Small intestine (tissue), 7 donors: ENCODE measurements at regions not wholly inside any gene's neighbourhood (a gene's known extent, or its start where the extent isn't known, plus 50 kb on each side); places are given as distances from the start of the nearest gene placed in this dataset.
"Not testable (repeated sequence)": the region's sequence is repeated elsewhere in the genome, so short reads cannot be mapped to it uniquely, and the experiment has no call there.

Experiments used
- DNase-seq, 2 donors: peaks; one replicate each; pipeline versions ENCODE4 v3.0.0 to v3.0.0-alpha.2; 2013
- FAIRE-seq: peaks from 2 replicates; lab custom pipeline; 2012; peaks lifted over from hg19 to GRCh38; lab: Jason Lieb, UNC
- H3K27ac ChIP-seq, 3 donors: one replicate each; pipeline ENCODE4 v1.5.1; 2013; ENCODE audit warnings: low read length in 2 of 3, mild to moderate bottlenecking in 2 of 3, control low read depth in 1 of 3, inconsistent platforms in 1 of 3, low read depth in 1 of 3, moderate library complexity in 1 of 3
- H3K27me3 ChIP-seq, 3 donors: one replicate each; pipeline ENCODE4 v1.6.1; 2013; ENCODE audit warnings: low read length in 3 of 3, inconsistent platforms in 1 of 3; ENCODE audit not compliant: control insufficient read depth in 3 of 3, insufficient read depth in 3 of 3
- H3K36me3 ChIP-seq, 3 donors: one replicate each; pipeline ENCODE4 v1.6.1; 2013; ENCODE audit warnings: low read length in 3 of 3, inconsistent platforms in 1 of 3, low read depth in 1 of 3, mild to moderate bottlenecking in 1 of 3, moderate library complexity in 1 of 3; ENCODE audit not compliant: control insufficient read depth in 3 of 3, insufficient read depth in 2 of 3
- H3K4me1 ChIP-seq, 3 donors: one replicate each; pipeline ENCODE4 v1.6.1; 2013; ENCODE audit warnings: low read length in 2 of 3, inconsistent platforms in 1 of 3, low read depth in 1 of 3, mild to moderate bottlenecking in 1 of 3, moderate library complexity in 1 of 3; ENCODE audit not compliant: control insufficient read depth in 3 of 3, insufficient read depth in 2 of 3
- H3K4me3 ChIP-seq, 3 donors: one replicate each; pipeline ENCODE4 v1.5.1; 2013; ENCODE audit warnings: low read length in 3 of 3, control low read depth in 1 of 3, inconsistent platforms in 1 of 3, low read depth in 1 of 3, mild to moderate bottlenecking in 1 of 3, moderate library complexity in 1 of 3
- H3K9me3 ChIP-seq, 2 donors: one replicate each; pipeline ENCODE4 v1.6.1; 2013; ENCODE audit warnings: low read depth in 1 of 2, low read length in 1 of 2; ENCODE audit not compliant: control insufficient read depth in 2 of 2, insufficient read depth in 1 of 2
- whole genome bisulfite sequencing, 3 donors: extraction: QIAGEN DNeasy Blood & Tissue Kit; methylation state at CpG; one replicate each; pipeline ENCODE4 v1.1.7; 2013; 5-methylcytosine and 5-hydroxymethylcytosine counted together
- donor health status: healthy with polysubstance abuse.
- donor health status: control.
- donor health status: control.
- donor health status: Bipolar disorder and iron deficiency.
- donor health status: healthy.

DNA sequence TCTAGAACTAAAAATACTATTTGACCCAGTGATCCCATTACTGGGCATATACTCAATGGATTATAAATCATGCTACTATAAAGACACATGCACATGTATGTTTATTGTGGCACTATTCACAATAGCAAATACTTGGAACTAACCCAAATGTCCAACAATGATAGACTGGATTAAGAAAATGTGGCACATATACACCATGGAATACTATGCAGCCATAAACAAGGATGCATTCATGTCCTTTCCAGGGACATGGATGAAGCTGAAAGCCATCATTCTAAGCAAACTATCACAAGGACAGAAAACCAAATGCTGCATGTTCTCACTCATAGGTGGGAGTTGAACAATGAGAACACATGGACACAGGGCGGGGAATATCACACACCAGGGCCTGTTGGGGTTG, 1039.0 kb downstream of the NR2F1-AS1 start:
- DNase-seq, H3K4me1 ChIP-seq, FAIRE-seq, H3K9me3 ChIP-seq, H3K4me3 ChIP-seq, H3K27ac ChIP-seq, H3K27me3 ChIP-seq, H3K36me3 ChIP-seq: not testable (repeated sequence)
- WGBS, 3 donors = 83 to 95% (median 89%) methylated on average over 1 of the region's 1 CpG

DNA sequence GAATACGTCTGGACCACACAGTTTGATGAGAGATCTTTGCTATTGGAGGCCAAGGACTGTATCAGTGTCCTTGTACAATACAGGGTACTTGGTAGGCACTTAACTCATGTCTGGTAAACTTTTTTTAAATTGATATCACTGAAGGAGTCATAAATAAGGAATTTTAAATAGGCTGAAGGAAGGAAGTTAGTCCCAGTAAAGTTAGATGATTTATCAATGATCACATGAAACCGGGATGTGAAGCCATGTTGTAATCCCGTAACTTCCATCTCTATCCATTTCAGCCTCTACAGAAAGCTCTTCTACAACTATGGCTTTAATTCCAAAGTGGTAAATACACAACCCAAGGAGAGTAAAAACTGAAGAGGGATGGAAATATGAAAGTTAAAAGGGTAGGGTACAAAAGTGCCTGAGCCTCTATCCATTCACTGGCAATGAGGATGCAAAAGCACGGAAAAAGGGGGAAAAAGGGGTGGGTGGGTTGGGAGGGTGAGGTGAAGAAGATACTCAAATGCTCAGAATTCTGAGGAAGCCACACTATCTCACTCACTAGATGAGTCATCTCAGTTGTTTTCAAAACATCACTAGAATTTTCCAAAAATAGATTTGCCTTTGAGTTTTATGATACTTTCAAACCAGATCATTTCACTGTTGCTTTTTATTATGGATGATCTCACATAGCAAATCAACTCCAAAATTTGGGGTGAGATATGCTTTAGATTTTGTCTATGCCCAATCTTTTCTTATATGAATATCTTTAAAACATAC, 1053.5 kb downstream of the NR2F1-AS1 start:
- Histone ChIP-seq H3K27me3 (no peaks in the 10 kb centered on the region), H3K4me3 (no peak overlapping the region), H3K36me3 (no peaks in the 10 kb centered on the region), H3K9me3 (no peaks in the 10 kb centered on the region), H3K4me1 (no peaks in the 10 kb centered on the region), H3K27ac (no peak overlapping the region)
- FAIRE-seq = no peak
- DNase-seq = no peak
- WGBS, 3 donors = 73 to 83% (median 76%) methylated on average over 4 of the region's 4 CpGs

DNA sequence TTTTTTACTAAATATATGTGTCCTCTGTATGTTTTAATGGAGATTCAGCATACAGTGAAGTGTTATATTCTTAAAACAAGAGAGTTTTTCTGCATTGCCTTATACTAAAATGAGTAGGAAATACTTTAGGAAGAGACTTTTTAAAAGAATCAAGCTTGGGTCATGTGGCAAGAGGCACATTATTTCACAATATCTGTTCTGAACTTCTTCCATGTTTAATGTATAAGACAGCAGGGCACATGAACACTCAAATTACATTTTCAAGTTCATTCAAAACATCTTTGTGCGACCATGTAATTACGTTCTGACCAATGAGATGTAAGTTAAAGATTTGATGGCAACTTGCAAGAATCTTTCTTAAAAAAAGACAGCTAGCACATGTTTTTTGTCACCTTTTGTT, 1055.9 kb downstream of the NR2F1-AS1 start:
- Histone ChIP-seq H3K4me3 (no peak overlapping the region), H3K27ac (no peak overlapping the region), H3K9me3 (no peaks in the 10 kb centered on the region), H3K27me3 (no peaks in the 10 kb centered on the region), H3K4me1 (no peaks in the 10 kb centered on the region), H3K36me3 (no peaks in the 10 kb centered on the region)
- FAIRE-seq (no peak), DNase-seq (no peak)
- WGBS, 3 donors = 81 to 88% (median 86%) methylated on average over 2 of the region's 2 CpGs

DNA sequence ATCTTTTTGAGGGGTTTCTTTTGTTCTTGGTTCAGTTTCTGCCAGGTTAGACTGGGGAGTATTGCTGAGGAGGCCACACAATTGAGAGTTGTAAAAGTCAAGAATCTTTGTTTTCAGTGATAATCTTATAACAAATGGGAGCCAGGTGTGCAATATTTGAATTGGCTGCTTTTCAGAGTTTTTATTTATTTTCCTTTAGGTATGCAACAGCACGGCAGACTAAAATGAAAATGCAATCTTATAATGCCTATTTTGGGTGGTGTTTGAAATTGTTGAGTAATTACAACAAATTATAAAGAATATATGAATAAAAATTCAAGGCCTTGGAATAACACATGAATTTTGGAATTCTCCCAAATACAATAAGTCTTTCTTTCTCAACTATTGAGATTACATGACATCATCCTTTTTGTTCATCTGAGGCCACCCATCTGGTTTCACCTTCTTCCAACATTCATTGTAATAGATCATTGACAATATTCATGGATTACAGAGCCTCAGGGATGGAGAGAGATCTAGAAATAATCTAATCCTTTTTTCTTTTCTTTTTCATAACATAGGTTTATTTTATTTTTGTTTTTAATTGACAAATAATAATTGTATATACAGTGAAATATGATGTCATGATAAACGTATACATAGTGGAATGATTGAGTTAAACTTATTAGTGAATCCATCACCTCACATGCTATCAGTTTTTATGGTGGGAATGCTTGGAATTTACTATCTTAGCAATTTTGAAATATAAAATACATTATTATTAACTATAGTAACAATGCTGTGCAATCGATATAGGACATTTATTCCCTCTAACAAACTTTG, 1061.0 kb downstream of the NR2F1-AS1 start:
- H3K4me1 ChIP-seq = no peaks in the 10 kb centered on the region
- FAIRE-seq (no peak), DNase-seq (no peak)
- H3K9me3 ChIP-seq = no peaks in the 10 kb centered on the region
- no peak overlapping the region for H3K27ac ChIP-seq
- no peaks in the 10 kb centered on the region for H3K27me3 ChIP-seq
- 52 to 73% (median 56%) methylated on average over 3 of the region's 3 CpGs for WGBS, 3 donors
- no peak overlapping the region for H3K4me3 ChIP-seq
- H3K36me3 ChIP-seq = no peaks in the 10 kb centered on the region

DNA sequence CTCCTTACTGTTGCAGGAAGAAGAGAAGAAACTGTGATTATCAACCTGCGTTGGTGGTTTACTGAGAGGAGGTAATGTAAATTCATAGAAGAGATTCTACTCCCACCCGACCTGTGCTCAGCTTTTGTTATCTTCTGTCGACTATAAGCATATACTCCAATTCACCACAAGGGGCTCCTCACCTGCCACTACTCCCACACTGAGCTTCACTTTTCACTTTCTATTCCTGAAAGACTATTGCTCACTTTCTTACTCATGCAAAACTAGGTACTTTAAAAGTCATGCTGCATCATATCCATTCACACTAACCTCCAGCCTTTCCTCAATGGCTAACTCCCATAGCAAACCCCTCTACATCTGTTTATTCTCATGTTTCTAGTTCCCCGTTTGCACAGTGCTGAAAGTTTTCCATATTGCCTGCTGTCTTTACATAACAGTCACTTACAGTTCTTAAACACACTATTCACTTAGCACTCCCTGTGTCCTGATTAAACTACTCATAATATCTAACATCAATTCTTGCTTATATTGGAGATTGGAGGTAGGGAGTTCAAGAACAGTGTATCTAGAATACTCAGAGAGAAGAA, 1062.6 kb downstream of the NR2F1-AS1 start:
- Histone ChIP-seq H3K27ac (no peak overlapping the region), H3K27me3 (no peaks in the 10 kb centered on the region), H3K9me3 (peaks cover 0 to 2% of the 10 kb centered on the region in 2 donors), H3K4me1 (no peaks in the 10 kb centered on the region), H3K4me3 (no peak overlapping the region), H3K36me3 (no peaks in the 10 kb centered on the region)
- FAIRE-seq (no peak), DNase-seq (peak; percentile 4 to 23)
- WGBS, 3 donors = 24 to 28% (median 28%) methylated on average over 4 of the region's 4 CpGs

DNA sequence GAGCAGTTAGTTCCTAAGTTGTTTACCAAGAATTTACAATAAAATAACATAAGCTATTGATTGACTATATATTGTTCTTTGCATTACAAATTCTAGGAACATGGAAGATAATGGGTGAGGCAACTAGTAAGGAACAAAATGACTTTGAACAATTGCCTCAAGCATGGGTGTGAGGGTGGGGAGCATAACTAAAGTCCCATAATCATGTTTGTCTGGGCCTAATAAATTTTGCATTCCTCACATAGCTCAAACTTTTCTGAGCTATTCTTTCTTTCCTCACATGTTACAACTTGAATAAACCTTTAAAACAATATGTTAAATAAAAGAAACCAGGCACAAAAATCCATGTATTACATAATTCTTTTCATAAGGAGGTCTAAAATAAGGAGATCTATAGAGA, 1066.1 kb downstream of the NR2F1-AS1 start:
- H3K4me1 ChIP-seq = no peaks in the 10 kb centered on the region
- H3K9me3 ChIP-seq = peaks cover 0 to 7% of the 10 kb centered on the region in 2 donors
- DNase-seq (no peak), FAIRE-seq (no peak)
- H3K36me3 ChIP-seq = no peaks in the 10 kb centered on the region
- no peak overlapping the region for H3K4me3 ChIP-seq
- no peak overlapping the region for H3K27ac ChIP-seq
- no peaks in the 10 kb centered on the region for H3K27me3 ChIP-seq

DNA sequence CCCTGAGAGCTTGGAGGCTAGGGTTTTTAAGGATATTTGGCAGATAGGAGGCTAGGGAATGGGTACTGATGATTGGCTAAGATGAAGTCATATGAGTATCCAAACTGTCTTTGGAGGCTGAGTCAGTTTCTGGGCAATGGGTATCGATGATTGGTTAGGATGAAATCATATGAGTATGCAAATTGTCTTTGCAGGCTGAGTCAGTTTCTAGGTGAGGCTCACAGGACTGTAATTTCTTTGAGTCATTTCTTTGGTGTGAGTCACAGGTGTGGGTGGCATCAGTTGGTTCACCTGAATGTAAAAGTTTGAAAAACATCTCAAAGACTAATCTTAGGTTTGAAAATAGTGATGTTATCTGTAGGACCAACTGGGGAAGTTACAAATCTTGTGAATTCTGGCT, 1068.0 kb downstream of the NR2F1-AS1 start:
- Histone ChIP-seq H3K27me3 (no peaks in the 10 kb centered on the region), H3K27ac (no peak overlapping the region), H3K9me3 (peaks cover 0 to 13% of the 10 kb centered on the region in 2 donors), H3K4me3 (no peak overlapping the region), H3K4me1 (no peaks in the 10 kb centered on the region), H3K36me3 (no peaks in the 10 kb centered on the region)
- FAIRE-seq (no peak), DNase-seq (no peak)
- WGBS, 3 donors = 33 to 73% (median 38%) methylated on average over 1 of the region's 1 CpG

DNA sequence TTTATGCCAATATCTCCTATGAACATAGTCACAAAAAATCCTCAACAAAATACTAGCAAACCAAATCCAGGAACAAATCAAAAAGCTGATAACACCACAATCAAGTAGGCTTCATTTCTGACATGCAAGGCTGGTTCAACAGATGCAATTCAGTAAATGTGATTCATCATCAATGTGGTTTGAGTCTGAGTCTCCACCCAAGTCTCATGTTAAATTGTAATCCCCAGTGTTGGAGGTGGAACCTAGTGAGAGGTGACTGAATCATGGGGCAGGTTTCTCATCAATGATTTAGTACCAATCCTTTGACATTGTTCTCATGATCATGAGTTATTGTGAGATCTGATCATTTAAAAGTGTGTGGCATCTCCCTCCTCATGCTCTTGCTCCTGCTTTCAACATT, 1072.7 kb downstream of the NR2F1-AS1 start:
- DNase-seq (no peak), FAIRE-seq (no peak)
- no peaks in the 10 kb centered on the region for H3K36me3 ChIP-seq
- H3K4me3 ChIP-seq = no peak overlapping the region
- H3K27me3 ChIP-seq = no peaks in the 10 kb centered on the region
- peaks cover 0 to 9% of the 10 kb centered on the region in 2 donors for H3K9me3 ChIP-seq
- no peaks in the 10 kb centered on the region for H3K4me1 ChIP-seq
- no peak overlapping the region for H3K27ac ChIP-seq
